GM19035 (cell line): ENCODE measurements at regions not wholly inside any gene's neighbourhood (a gene's known extent, or its start where the extent isn't known, plus 50 kb on each side); places are given as distances from the start of the nearest gene placed in this dataset.

Experiments
- ATAC-seq: cut with Tn5 transposase; IDR thresholded peaks from one replicate; pipeline ENCODE4 v1.9.1; 2021; ENCODE audit not compliant: unreplicated experiment

DNA sequence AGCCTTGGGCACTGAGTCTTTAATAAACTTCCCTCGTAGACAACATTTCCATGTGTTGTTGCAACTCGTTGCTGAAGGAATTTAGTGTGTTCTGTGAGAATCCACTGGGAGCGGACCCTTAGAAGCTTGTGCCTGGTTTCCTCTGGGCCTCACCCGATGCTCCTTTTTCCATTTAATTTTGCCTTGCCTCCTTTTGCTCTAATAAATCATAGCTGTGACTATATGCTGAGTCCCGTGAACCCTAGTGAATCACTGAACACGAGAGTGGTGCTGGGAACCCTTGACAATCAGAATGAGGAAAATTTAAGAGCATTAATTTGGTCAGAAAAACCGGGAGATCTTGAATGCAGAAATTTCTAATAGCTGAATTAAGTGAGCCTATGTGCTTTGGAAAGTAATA, 291.1 kb upstream of the ZNF608 start:
- no peak for ATAC-seq

DNA sequence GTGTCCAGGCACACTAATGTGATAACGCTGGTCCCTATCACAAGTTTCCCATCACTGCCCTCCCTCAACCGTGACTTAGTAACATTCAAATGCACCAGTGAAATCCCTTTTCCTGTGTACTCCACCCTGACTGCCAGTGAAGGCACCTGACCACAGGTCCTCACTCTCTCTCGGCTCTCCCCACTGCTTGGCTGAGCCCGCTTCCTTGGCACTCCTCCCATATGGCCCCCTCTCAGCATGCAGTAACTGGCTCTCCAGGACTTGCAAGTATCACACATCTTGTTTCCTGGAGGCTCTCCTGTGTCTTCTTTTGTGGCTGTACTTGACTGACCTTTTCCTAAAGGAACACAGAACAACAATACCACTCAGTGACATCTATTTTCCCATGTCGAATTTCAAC, 292.0 kb upstream of the ZNF608 start:
- no peak for ATAC-seq

DNA sequence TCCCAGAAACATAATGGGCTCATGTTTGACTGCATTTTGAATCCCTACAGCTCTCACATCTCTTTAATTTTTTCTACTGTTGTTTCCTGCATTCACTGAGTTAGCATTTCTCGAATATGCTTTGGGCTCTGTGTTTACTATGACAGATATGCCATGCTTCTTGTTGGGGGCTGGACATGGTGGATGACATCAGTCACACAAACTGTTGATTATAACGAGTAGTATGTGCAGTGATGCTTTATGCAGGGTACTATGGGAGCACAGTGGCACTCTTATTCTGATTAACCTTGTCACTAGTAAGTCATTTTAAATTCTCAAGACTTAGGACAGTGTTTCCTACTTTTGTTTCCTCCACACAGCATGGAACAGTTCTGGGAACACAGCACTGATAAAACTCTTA, 295.4 kb upstream of the ZNF608 start:
- no peak for ATAC-seq

DNA sequence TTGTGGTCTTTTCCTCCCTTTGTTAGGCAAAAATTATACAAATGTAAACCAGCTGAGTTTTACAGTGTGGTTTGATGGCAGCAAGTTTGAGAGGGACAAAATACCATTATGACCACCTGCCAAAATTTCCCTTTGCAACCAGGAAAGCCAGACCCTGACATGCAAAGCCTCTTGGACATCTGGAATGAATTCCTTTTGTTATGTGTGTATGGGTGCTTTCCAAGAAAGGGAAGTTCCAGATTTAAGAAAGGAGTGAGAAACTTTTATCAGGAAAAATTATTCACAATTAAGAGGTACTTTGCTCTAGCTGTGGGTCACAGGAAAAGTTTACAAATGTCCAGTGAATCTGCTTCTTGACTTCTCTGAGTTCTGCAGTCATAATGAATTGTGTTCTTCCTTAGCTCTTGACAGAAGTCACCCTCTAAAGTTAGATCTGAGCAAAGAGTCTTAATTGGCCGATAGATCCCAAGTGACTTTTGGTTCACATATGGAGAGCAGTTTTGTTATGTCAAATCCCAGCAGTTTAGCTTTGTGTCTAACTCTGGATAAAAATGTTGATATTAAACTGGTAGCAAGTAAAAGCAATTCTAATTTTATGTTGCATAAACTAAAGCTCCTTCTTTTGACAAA, 295.9 kb upstream of the ZNF608 start:
- no peak for ATAC-seq

DNA sequence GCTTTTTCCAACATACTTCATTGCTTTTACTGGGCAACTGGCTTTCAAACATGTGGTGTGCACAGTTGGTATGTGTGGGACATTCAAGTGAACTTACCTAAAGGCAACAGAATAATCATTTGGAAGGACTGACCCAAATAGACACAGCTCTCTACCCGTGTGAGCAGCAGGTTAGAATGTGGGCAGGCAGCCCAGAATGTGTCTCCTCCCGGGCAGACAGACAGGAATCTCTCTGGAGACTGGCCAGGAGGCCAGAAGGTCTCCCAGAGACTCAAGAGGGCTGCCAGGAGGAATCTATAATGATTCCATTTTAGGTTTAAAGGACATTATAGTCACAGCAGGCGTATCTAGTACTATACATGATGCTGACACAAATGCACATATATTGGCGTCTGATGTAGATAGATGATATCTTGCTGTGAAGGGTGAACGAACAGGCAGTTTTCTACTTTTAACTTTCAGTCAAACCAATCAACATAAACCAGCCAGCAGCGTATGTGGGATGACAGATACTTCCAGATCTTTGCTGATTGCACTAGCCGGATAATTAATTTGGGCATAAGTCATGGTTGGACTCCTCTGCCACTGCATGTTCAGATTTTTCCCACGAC, 297.4 kb upstream of the ZNF608 start:
- ATAC-seq, result no peak

DNA sequence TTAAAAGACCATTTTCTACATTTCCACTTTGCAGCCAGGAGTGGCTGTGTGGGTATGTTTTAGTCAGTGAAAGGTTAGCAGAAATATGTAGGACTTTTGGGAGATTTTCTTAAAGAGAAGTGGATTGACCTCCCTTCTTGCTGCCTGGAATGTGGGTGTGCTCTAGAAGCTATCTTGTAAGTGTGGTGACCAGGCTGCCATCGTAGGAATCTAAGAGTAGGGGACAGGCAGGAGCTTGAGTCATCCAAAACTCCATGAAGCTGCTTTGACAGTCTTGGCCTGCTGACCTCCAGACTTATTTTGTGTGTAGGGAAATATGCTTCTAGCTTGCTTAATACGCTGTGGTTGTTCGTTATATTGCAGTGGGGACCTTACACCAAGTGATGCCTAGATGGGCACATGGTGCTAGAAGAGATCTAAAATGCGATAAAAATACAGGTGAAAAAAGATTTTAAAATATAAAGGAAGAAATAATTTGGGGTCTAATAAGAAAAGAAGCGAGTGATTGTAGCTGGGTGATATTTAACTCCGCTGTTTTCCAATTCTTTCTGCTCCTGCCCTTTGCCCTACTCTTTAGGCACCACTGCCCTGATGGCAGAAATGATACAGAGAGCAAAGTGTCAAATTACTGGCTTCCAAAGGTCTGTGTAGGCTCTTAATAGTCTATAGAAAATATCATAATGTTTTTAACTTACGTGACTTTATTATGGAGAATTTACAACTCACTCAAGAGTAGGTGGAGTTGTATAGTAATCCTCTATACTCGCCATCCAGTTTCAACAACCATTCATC, 298.2 kb upstream of the ZNF608 start:
- no peak for ATAC-seq

DNA sequence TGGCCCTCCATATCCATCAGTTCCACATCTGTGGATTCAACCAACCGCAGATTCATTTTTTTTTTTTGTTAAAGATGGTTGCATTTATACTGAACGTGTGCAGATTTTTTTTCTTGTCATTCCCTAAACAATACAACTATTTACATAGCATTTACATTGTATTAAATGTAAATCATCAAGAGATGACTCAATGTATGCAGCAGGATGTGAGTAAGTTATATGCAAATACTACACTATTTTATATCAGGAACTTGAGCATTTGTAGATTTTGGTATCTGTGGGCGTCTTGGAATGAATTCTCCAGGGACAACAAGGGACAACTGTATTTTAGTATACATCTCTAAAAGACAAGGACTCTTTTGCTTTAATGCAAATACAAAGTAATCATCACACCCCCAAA, 299.2 kb upstream of the ZNF608 start:
- no peak for ATAC-seq

DNA sequence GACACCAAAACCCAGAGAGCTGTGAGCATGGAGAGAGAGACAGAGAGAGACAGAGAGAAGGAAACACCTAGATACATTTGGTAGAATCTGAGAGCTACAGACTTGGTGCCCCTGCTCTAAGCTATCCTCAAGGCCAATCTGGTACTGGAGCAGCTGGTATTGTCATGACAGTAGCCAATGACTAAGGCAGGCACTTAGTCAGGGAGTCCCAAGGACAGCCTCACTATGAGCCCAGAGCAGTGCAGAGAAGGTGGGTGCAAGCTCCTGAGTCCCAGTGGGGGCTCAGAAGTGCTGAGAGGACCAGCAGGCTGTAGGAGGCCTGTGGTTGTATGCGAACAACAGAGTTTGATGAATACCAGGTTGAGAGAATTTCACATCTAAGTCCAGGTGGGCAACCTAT, 300.4 kb upstream of the ZNF608 start:
- ATAC-seq, result no peak

DNA sequence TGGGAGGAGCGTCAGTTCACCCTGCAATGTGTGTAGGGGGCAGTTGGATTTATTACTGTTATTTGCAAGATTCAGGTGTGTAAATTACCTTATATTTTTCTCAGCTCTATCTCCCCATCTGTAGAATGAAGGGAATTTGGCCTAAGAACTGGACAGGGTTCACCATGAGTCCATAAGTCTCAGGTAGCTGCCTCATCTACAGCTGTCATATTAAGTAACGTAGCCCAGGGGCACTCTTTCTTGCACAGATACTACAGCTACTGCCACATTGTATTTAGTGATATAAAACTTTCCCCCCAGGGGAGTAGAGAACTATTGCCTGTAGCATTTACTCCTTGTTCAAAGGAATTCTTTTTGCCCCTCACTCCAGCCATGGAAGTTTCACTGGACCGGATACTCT, 301.4 kb upstream of the ZNF608 start:
- ATAC-seq, result no peak

DNA sequence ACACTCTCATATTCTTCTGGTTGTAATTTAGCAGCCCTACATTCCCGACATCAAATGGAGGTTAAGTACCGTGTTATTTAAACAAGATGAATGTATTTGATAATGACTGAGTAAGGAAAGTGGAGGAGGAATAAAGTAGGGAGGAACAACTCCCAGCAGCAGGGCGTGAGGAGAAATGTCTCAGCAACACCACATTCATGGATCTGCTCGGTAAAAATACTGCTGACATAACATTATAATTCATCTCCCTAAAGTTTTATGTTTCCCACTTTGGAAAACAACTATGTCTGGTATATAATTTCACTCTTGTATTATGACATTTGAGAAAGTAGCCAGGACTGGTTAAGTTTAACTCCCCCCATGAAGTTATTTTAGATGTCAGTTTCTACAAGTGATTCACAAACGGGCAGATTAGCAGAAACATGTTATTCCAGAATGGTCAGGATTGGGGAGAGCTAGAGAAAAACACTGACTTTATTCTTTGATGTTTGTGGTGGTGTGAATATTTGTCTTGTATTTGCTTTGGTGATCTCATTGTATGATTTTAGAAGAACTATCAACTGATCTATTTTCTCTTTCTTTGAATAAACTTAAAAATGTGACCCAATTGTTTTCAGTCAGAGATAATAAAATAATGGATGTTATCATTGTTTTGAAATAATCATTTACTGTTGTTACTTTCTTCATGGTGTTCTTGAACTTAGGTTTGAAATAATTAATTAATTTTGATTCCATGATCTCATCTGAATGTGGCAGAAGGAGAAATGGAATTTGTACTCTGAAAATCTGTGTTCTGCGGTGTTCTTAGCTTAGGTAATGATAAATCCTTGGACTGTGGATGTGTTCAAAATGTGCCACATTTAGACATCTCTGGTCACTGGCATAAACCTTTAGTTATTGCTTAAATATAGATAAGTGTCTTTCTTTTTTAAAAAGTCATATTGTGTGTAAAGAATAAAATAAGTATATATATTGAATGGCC, 303.6 kb upstream of the ZNF608 start:
- no peak for ATAC-seq

DNA sequence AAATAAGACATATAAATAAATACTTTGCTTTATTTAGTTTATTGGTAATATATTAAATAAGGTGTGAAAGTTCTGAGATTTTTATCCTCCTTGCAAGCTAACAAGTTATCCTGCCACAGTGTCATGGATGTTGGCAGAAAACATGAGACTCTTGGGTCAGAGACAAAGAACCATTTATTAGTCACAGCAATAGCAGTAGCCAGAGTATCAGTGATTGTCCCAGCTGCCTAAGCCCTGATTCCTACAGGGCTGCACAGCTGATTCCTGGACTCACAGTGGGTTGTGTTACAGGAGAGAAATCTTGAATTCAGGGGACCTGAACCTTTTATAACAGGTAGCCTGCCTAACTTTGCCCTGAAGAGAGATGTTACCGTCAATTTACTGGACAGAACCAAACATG, 304.5 kb upstream of the ZNF608 start:
- no peak for ATAC-seq

DNA sequence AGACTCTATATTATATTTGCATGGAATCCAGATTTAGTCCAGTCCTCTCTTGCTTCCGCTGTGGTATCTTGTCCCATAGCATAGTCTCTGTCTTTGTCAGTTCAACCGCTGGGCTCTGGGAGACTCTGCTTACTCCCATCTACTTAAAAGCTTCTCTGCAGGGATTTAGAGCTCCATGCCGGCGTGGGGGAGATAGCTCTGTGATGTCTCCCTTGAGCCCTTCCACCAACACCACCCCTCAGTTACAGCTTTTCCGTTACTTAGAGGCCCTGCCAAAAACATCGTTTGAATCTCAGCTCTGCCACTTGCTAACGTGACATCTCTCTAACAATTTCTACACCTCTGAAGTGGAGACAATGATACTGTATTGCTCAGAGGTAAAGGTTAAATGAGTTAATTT, 306.1 kb upstream of the ZNF608 start:
- no peak for ATAC-seq

DNA sequence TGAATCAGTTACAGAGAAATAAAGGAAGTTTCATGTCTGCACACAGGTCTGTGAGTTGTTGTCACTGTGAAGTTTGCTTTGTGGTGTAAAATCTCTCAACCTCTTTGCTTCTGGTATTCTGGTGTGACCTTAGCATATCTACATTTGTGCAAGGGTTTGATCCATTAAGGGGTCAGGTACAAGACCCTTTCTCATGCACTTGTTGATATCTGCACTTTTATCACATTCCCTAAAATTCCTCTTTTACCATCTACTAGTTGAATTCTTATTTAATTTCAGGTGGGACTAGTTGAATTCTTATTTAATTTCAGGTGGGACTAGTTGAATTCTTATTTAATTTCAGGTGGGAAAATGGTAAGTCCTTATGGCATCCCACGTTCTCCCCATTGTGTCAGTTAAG, 306.7 kb upstream of the ZNF608 start:
- ATAC-seq, result no peak

DNA sequence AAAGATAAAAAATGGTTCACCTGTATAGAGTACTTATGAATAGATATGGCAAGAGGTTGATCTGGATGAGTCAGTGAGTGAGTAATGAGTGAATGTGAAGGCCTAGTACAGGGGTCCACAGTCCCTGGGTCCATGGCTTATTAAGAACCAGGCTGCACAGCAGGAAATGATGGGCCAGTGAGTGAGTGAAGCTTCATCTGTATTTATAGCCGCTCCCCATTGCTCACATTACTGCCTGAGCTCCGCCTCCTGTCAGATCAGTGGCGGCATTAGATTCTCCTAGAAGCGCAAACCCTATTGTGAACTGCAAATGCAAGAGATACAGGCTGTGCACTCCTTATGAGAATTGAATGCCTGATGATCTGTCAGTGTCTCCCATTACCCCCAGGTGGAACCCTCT, 307.7 kb upstream of the ZNF608 start:
- no peak for ATAC-seq

DNA sequence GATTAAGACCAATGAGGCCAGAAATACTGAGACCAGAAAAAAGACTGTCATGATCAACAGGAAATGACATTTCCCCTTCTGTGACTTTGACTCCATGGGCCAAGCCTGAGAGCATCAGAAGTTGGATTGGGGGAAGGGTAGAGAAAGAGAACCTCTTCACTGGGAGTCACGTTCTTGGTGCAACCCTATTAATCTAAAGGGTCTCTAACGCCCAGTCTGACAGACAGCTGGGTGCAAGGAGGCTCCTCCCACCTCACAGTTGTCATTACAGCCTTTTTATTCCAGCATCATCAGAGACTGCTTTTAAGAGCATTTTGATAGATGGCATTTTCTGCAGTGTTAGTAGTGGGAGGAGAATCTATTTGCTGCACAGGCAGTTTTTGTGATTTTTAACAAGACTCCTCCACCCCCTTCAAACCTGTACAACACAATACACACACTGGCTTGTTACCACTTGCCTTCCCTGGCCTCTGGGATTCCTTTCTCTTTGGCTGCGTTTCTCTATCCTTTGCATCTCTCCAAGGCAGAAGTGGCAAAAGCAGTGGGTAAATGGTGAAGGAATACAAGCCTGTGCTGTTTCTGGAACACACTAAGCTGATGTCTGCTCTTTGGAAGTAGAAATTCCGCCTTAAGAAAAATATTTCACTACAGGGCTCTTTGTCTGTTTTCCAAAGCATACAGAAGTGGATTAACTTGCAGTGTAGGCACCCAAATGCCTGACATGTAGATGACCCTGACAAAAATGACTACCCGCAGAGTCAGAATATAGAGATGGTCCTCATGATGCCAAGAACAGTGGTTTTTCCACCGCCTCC, 310.4 kb upstream of the ZNF608 start:
- ATAC-seq, result no peak

DNA sequence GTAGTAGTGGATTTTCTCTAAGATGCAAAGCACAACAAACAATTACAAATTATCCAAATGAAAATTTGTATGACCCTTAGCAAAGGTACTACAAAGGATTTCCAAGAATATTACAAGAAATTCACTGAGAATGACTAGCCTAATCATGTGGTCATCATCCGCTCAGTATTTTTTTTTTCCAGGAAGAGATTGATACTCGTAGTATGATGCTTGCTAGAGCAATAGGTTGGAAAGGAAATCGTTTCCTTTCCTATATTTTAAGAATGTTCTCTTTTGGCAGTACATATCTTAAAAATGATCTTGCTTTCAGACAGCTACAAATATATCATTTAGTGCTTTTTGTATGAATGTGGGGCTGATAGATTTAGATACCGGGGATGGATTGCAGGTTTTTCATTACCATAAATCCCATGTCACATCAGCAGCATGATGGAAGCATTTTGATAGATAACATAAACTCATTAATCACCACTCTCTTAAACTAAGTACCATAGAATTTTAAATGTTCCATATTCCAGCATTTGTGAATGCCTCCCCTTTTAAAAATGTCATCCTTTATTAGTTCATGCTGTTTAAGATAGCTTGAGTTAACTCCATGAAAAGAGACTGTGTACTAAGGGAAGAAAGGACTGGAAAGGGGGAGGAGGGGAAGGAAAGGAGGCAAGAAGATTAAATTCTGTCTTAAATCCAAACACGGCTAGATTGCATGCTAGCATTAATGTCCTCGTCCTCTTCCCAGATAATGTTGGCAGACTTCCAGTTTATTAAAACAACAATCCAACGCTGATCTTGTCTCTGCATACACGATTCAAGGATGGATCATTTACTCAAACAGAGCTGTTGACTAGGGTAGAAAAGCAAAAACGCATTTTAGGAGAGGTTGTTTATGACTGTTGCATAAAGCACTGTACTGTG, 311.7 kb upstream of the ZNF608 start:
- no peak for ATAC-seq

DNA sequence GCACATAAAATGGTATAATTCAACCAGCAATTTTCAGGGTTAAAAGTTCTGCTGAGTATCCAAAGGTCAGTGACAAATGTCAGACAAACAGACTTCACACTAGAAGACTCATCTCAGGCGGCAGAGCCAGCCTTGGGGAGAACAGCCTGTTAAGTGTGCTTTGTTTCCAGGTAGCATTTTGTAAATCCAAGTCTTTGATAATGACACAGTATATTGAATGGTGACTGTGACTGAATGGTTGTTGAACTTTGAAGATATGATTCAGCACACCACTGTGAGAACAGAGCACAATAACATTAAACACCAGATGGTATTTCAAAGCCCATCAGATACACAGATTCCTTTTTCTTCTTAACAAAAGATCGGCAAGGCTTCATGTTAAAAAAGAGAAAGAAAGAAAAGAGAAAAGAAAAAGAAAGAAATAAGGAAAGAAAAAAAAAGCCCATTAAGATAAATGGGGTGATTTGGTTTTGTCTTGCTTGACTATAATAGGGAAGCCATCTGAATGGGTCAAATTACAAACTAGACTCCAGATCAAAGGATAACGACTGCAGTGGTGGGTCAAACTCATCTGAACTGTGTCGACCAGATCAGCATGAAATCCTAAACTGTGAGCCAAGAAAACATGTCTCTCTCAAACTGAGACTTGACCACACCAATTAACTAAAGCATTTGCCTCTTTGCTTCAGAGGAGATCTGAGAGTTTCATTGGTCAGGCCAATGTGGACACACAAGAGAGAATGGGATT, 313.0 kb upstream of the ZNF608 start:
- ATAC-seq, result no peak

DNA sequence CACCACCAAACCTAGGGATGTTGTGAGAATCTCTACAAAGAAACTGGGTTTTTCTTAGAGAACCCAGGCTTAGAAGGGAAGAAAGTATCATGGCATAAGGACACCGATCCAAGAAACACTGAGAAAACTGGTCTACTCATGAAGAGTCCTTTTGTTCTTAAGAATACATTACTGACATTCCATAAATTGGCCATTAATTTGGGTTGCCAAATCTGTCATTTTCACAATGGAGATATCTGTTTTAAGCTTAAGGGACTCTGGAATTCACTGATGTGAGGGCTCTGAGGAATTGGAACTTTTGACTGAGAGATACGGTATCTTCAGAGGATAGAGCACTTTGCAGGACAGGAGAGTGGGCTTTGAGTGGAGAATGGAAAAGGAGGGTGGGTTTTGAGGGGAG, 315.3 kb upstream of the ZNF608 start:
- no peak for ATAC-seq
